ENCODE measurements at regions not wholly inside any gene's neighbourhood (a gene's known extent, or its start where the extent isn't known, plus 50 kb on each side); places are given as distances from the start of the nearest gene placed in this dataset.

GRCh38 chr5:75002271-75002670 lies 50.1 kb downstream of the GCNT4 start:
- no peak for DNase-seq
- peaks cover 2 to 20% (median 10%) of the 10 kb centered on the region in 6 donors for H3K9me3 Mint-ChIP-seq
- no peak overlapping the region for H3K27ac Mint-ChIP-seq
- peaks cover 0 to 13% (median 5%) of the 10 kb centered on the region in 3 donors for H3K27me3 Mint-ChIP-seq (ENCODE audit: low read depth in 3 of 3)
- peaks cover 5 to 12% (median 11%) of the 10 kb centered on the region in 3 donors for H3K36me3 Mint-ChIP-seq
- H3K4me3 Mint-ChIP-seq, result no peak overlapping the region
- no peaks in the 10 kb centered on the region for H3K4me1 Mint-ChIP-seq

- H3K36me3 Mint-ChIP-seq, result no peaks in the 10 kb centered on the region
- H3K27me3 Mint-ChIP-seq (ENCODE audit: low read depth in 3 of 3), result peaks cover 2 to 13% (median 8%) of the 10 kb centered on the region in 3 donors
- no peak for DNase-seq
- no peak overlapping the region for H3K27ac Mint-ChIP-seq
- H3K4me3 Mint-ChIP-seq, result no peak overlapping the region
- H3K4me1 Mint-ChIP-seq, result no peaks in the 10 kb centered on the region
- H3K9me3 Mint-ChIP-seq, result peaks cover 0 to 3% (median 0%) of the 10 kb centered on the region in 6 donors
Observed at GRCh38 chr5:74995926-74996325, 56.4 kb downstream of the GCNT4 start.

GRCh38 chr5:74994826-74995225 lies 57.5 kb downstream of the GCNT4 start:
- Mint-ChIP-seq H3K36me3 (no peaks in the 10 kb centered on the region), H3K9me3 (peaks cover 0 to 3% (median 0%) of the 10 kb centered on the region in 6 donors), H3K4me1 (no peaks in the 10 kb centered on the region), H3K27me3 (ENCODE audit: low read depth in 3 of 3) (peaks cover 2 to 13% (median 8%) of the 10 kb centered on the region in 3 donors), H3K27ac (no peak overlapping the region), H3K4me3 (no peak overlapping the region)
- DNase-seq, result no peak

- H3K4me1 Mint-ChIP-seq, result no peaks in the 10 kb centered on the region
- H3K36me3 Mint-ChIP-seq, result no peaks in the 10 kb centered on the region
- DNase-seq, result no peak
- no peak overlapping the region for H3K4me3 Mint-ChIP-seq
- H3K9me3 Mint-ChIP-seq, result peaks cover 0 to 3% (median 0%) of the 10 kb centered on the region in 6 donors
- peaks cover 2 to 9% (median 5%) of the 10 kb centered on the region in 3 donors for H3K27me3 Mint-ChIP-seq (ENCODE audit: low read depth in 3 of 3)
- no peak overlapping the region for H3K27ac Mint-ChIP-seq
Observed at GRCh38 chr5:74993743-74994142, 58.6 kb downstream of the GCNT4 start.

GRCh38 chr5:74992791-74993190 lies 59.6 kb downstream of the GCNT4 start:
- DNase-seq, result no peak
- Mint-ChIP-seq H3K4me1 (no peaks in the 10 kb centered on the region), H3K9me3 (peaks cover 0 to 5% (median 0%) of the 10 kb centered on the region in 6 donors), H3K27ac (no peak overlapping the region), H3K27me3 (ENCODE audit: low read depth in 3 of 3) (peaks cover 2 to 8% (median 5%) of the 10 kb centered on the region in 3 donors), H3K4me3 (no peak overlapping the region), H3K36me3 (peaks cover 0 to 6% (median 0%) of the 10 kb centered on the region in 3 donors)

GRCh38 chr5:74991522-74991921 lies 60.8 kb downstream of the GCNT4 start:
- H3K27me3 Mint-ChIP-seq (ENCODE audit: low read depth in 3 of 3), result peaks cover 2 to 5% (median 4%) of the 10 kb centered on the region in 3 donors
- peaks cover 0 to 8% (median 0%) of the 10 kb centered on the region in 6 donors for H3K9me3 Mint-ChIP-seq
- DNase-seq, result no peak
- H3K27ac Mint-ChIP-seq, result no peak overlapping the region
- H3K4me1 Mint-ChIP-seq, result no peaks in the 10 kb centered on the region
- no peak overlapping the region for H3K4me3 Mint-ChIP-seq
- peaks cover 0 to 6% (median 0%) of the 10 kb centered on the region in 3 donors for H3K36me3 Mint-ChIP-seq

- no peak overlapping the region for H3K27ac Mint-ChIP-seq
- DNase-seq, result no peak
- peaks cover 0 to 6% (median 0%) of the 10 kb centered on the region in 3 donors for H3K36me3 Mint-ChIP-seq
- H3K4me3 Mint-ChIP-seq, result no peak overlapping the region
- no peaks in the 10 kb centered on the region for H3K4me1 Mint-ChIP-seq
- H3K9me3 Mint-ChIP-seq, result peaks cover 0 to 8% (median 0%) of the 10 kb centered on the region in 6 donors
- H3K27me3 Mint-ChIP-seq (ENCODE audit: low read depth in 3 of 3), result peaks cover 2 to 5% (median 4%) of the 10 kb centered on the region in 3 donors
Observed at GRCh38 chr5:74990194-74990593, 62.2 kb downstream of the GCNT4 start.

- no peaks in the 10 kb centered on the region for H3K4me1 Mint-ChIP-seq
- peaks cover 2 to 4% (median 2%) of the 10 kb centered on the region in 3 donors for H3K27me3 Mint-ChIP-seq (ENCODE audit: low read depth in 3 of 3)
- DNase-seq, result no peak
- peaks cover 0 to 6% (median 0%) of the 10 kb centered on the region in 3 donors for H3K36me3 Mint-ChIP-seq
- H3K9me3 Mint-ChIP-seq, result peaks cover 0 to 8% (median 0%) of the 10 kb centered on the region in 6 donors
- no peak overlapping the region for H3K27ac Mint-ChIP-seq
- H3K4me3 Mint-ChIP-seq, result no peak overlapping the region
Observed at GRCh38 chr5:74988273-74988983, 63.9 kb downstream of the GCNT4 start.

GRCh38 chr5:74978345-74978744 lies 74.0 kb downstream of the GCNT4 start:
- H3K36me3 Mint-ChIP-seq, result peaks cover 0 to 5% (median 0%) of the 10 kb centered on the region in 3 donors
- peaks cover 0 to 7% (median 2%) of the 10 kb centered on the region in 3 donors for H3K27me3 Mint-ChIP-seq (ENCODE audit: low read depth in 3 of 3)

GRCh38 chr5:74977471-74977870 lies 74.9 kb downstream of the GCNT4 start:
- Mint-ChIP-seq H3K27ac (peak overlapping the region in 3 of 6 donors; percentile 11 to 51 (median 20)), H3K36me3 (peaks cover 0 to 5% (median 0%) of the 10 kb centered on the region in 3 donors), H3K9me3 (no peaks in the 10 kb centered on the region), H3K27me3 (ENCODE audit: low read depth in 3 of 3) (peaks cover 0 to 7% (median 2%) of the 10 kb centered on the region in 3 donors), H3K4me1 (peaks cover 42 to 43% of the 10 kb centered on the region in 2 donors), H3K4me3 (peak overlapping the region in 3 of 5 donors; percentile 5 to 45 (median 8))
- DNase-seq, result no peak

More at GRCh38 chr5:74978345-74978744, 74.0 kb downstream of the GCNT4 start:
- no peaks in the 10 kb centered on the region for H3K9me3 Mint-ChIP-seq
- peaks cover 42 to 43% of the 10 kb centered on the region in 2 donors for H3K4me1 Mint-ChIP-seq
- H3K27ac Mint-ChIP-seq, result no peak overlapping the region
- H3K4me3 Mint-ChIP-seq, result no peak overlapping the region
- DNase-seq, result no peak

GRCh38 chr5:74976651-74977050 lies 75.7 kb downstream of the GCNT4 start:
- Mint-ChIP-seq H3K9me3 (no peaks in the 10 kb centered on the region), H3K27ac (peak overlapping the region in 1 of 6 donors; percentile 88), H3K27me3 (ENCODE audit: low read depth in 3 of 3) (peaks cover 0 to 7% (median 4%) of the 10 kb centered on the region in 3 donors), H3K36me3 (peaks cover 0 to 5% (median 0%) of the 10 kb centered on the region in 3 donors), H3K4me1 (peaks cover 42 to 43% of the 10 kb centered on the region in 2 donors), H3K4me3 (no peak overlapping the region)
- no peak for DNase-seq

- H3K27ac Mint-ChIP-seq, result peak overlapping the region; percentile 52 to 95 (median 88)
- H3K4me3 Mint-ChIP-seq, result peak overlapping the region in 3 of 5 donors; percentile 0 to 65 (median 24)
- peaks cover 0 to 7% (median 4%) of the 10 kb centered on the region in 3 donors for H3K27me3 Mint-ChIP-seq (ENCODE audit: low read depth in 3 of 3)
- H3K4me1 Mint-ChIP-seq, result peaks cover 42 to 43% of the 10 kb centered on the region in 2 donors
- H3K36me3 Mint-ChIP-seq, result peaks cover 0 to 5% (median 0%) of the 10 kb centered on the region in 3 donors
- DNase-seq, result no peak
- no peaks in the 10 kb centered on the region for H3K9me3 Mint-ChIP-seq
Observed at GRCh38 chr5:74975582-74975981, 76.8 kb downstream of the GCNT4 start.

- Mint-ChIP-seq H3K9me3 (no peaks in the 10 kb centered on the region), H3K27ac (peak overlapping the region; percentile 52 to 95 (median 88)), H3K4me1 (peaks cover 42 to 43% of the 10 kb centered on the region in 2 donors), H3K4me3 (peak overlapping the region; percentile 23 to 64 (median 47)), H3K27me3 (ENCODE audit: low read depth in 3 of 3) (peaks cover 0 to 6% (median 4%) of the 10 kb centered on the region in 3 donors), H3K36me3 (peaks cover 0 to 5% (median 0%) of the 10 kb centered on the region in 3 donors)
- peak; percentile 25 to 53 (median 38) for DNase-seq
Observed at GRCh38 chr5:74974451-74975091, 77.8 kb downstream of the GCNT4 start.

- DNase-seq, result no peak
- H3K27ac Mint-ChIP-seq, result peak overlapping the region; percentile 27 to 90 (median 71)
- peaks cover 0 to 5% (median 0%) of the 10 kb centered on the region in 3 donors for H3K36me3 Mint-ChIP-seq
- H3K4me1 Mint-ChIP-seq, result peaks cover 42 to 43% of the 10 kb centered on the region in 2 donors
- no peaks in the 10 kb centered on the region for H3K9me3 Mint-ChIP-seq
- peaks cover 0 to 5% (median 2%) of the 10 kb centered on the region in 3 donors for H3K27me3 Mint-ChIP-seq (ENCODE audit: low read depth in 3 of 3)
- no peak overlapping the region for H3K4me3 Mint-ChIP-seq
Observed at GRCh38 chr5:74973694-74974093, 78.7 kb downstream of the GCNT4 start.
